ENCODE measurements at regions not wholly inside any gene's neighbourhood (a gene's known extent, or its start where the extent isn't known, plus 50 kb on each side); places are given as distances from the start of the nearest gene placed in this dataset.
A peak's percentile ranks its signal among the peaks of the same experiment; 100 is the strongest.

- H3K4me3 ChIP-seq, result no peak overlapping the region
- ChIA-PET POLR2A (interaction anchor here (1.1 to 1.4 kb wide), 2 partner anchors 75 to 76 kb away, joined by 3 to 4 read pairs; partner anchors contain the start of gene PIK3R1), SMC1A (ENCODE audit: uncharacterized antibody, unreplicated experiment) (interaction anchor here (0.7 to 2.2 kb wide), 4 partner anchors 54 to 123 kb away, joined by 3 to 7 read pairs (median 4); no protein-coding TSS in a partner anchor), RAD21 (ENCODE audit: unreplicated experiment) (interaction anchor here (1.1 to 2.7 kb wide), 3 partner anchors 76 to 131 kb away, joined by 3 to 10 read pairs (median 3); partner anchors contain the start of gene PIK3R1), CTCF (no interaction called here)
- peak overlapping the region; percentile 64 for H2AFZ ChIP-seq (ENCODE audit: control insufficient read depth, low read depth, low read length)
- peaks cover 4% of the 10 kb centered on the region for H3K9me3 ChIP-seq (replicated peaks; ENCODE audit: control insufficient read depth, insufficient read depth, low read length)
- no peaks in the 10 kb centered on the region for H3K79me2 ChIP-seq (ENCODE audit: control insufficient read depth, insufficient read depth, low read length)
- no peaks in the 10 kb centered on the region for H4K20me1 ChIP-seq (ENCODE audit: control insufficient read depth, insufficient read depth)
- BruUV-seq (replicated peaks), result no TSS peak
- H3K27me3 ChIP-seq (replicated peaks in 1 of 2; ENCODE audit: control insufficient read depth in 2 of 2, insufficient read depth in 2 of 2, low read length in 1 of 2), result no peaks in the 10 kb centered on the region
- TF ChIP-seq RUNX3 (IDR thresholded peaks at IDR 0.05; ENCODE audit: low read length) (peak; percentile 63), PKNOX1 (IDR thresholded peaks at IDR 0.05) (no peak), FOXM1 (IDR thresholded peaks at IDR 0.05; ENCODE audit: low read depth, low read length) (0 out of 2 replicates have a peak, but pooled peaks have one; percentile 27), TCF3 (IDR thresholded peaks at IDR 0.05; ENCODE audit: borderline replicate concordance, insufficient read depth, low read depth, low read length) (no peak), POU2F2 (IDR thresholded peaks at IDR 0.05; ENCODE audit: borderline replicate concordance, low read depth, low read length) (no peak), GABPA (IDR thresholded peaks at IDR 0.05; ENCODE audit: low read depth) (0 out of 2 replicates have a peak, but pooled peaks have one; percentile 9), NFIC (IDR thresholded peaks at IDR 0.05; ENCODE audit: low read depth, low read length) (peak; percentile 36; the same call in 1 of the 2 replicates), SMAD5 (IDR thresholded peaks at IDR 0.05; ENCODE audit: low read depth) (no peak), IRF4 (IDR thresholded peaks at IDR 0.05; ENCODE audit: low read depth, low read length) (0 out of 2 replicates have a peak, but pooled peaks have one; percentile 15), CEBPB (IDR thresholded peaks at IDR 0.05; ENCODE audit: borderline replicate concordance in 1 of 2, low read depth in 2 of 2, low read length in 2 of 2) (0 out of 4 replicates have a peak, but pooled peaks of 1 of the 2 experiments have one; percentile 22), KLF5 (IDR thresholded peaks at IDR 0.05; ENCODE audit: partially characterized antibody) (no peak), EED (IDR thresholded peaks at IDR 0.05; ENCODE audit: low read depth) (peak; percentile 37; the same call in 1 of the 2 replicates), TBL1XR1 (IDR thresholded peaks at IDR 0.05; ENCODE audit: low read depth, low read length) (no peak), BCL3 (IDR thresholded peaks at IDR 0.05; ENCODE audit: borderline replicate concordance, insufficient read depth, low read depth, low read length, poor library complexity, severe bottlenecking) (no peak), ATF2 (IDR thresholded peaks at IDR 0.05; ENCODE audit: low read length) (peak; percentile 11; the same call in 1 of the 2 replicates), MYB (IDR thresholded peaks at IDR 0.05; ENCODE audit: borderline replicate concordance, low read depth, low read length) (no peak), SPI1 (IDR thresholded peaks at IDR 0.05; ENCODE audit: borderline replicate concordance, insufficient read depth, low read depth, low read length) (peak; percentile 51; the same call in 1 of the 2 replicates)
- in situ Hi-C loops (cut with MboI) (no loop called here), intact Hi-C loops (cut with micrococcal nuclease; ENCODE audit: unreplicated experiment) (loop anchor here (2.0 to 5.0 kb wide), 3 partner anchors 70 to 132 kb away; no protein-coding TSS in a partner anchor)
- H3K9ac ChIP-seq (ENCODE audit: control insufficient read depth, insufficient read depth, low read length), result peak overlapping the region; percentile 10; the same call in 1 of the 2 replicates
- peaks cover 41% of the 10 kb centered on the region for H3K4me1 ChIP-seq (ENCODE audit: control insufficient read depth, insufficient read depth, low read length)
- FAIRE-seq, result no peak
- peak overlapping the region; percentile 52 for H3K4me2 ChIP-seq (ENCODE audit: control insufficient read depth, insufficient read depth)
- ATAC-seq, result peak; percentile 70
- WGBS (ENCODE audit: insufficient coverage, insufficient replicate concordance, low lambda C conversion rate, missing lambda C conversion rate), result 36% methylated on average over 1 of the region's 1 CpG
- no peaks in the 10 kb centered on the region for H3K36me3 ChIP-seq (ENCODE audit: control insufficient read depth in 2 of 2, insufficient read depth in 2 of 2, low read length in 1 of 2)
- DNase-seq (ENCODE audit: low read depth, low spot score), result peak; percentile 48
- H3K27ac ChIP-seq (ENCODE audit: control insufficient read depth, insufficient read depth), result peak overlapping the region; percentile 78
Measured at GRCh38 chr5:68140763-68141162, 74.8 kb upstream of the PIK3R1 start.
